ENCODE measurements at regions not wholly inside any gene's neighbourhood (a gene's known extent, or its start where the extent isn't known, plus 50 kb on each side); places are given as distances from the start of the nearest gene placed in this dataset.

- H3K36me3 ChIP-seq: no peaks in the 10 kb centered on the region
- no peaks in the 10 kb centered on the region for H3K9me3 ChIP-seq
- H3K4me1 ChIP-seq: no peaks in the 10 kb centered on the region
- no peak overlapping the region for H3K4me3 ChIP-seq
- intact Hi-C loops (cut with DNase I): no loop called here
- H3K27ac ChIP-seq: no peak overlapping the region
- WGBS, 2 donors: 80 to 90% methylated on average over 3 of the region's 3 CpGs
- peaks cover 0 to 6% (median 0%) of the 10 kb centered on the region in 4 donors for H3K27me3 ChIP-seq
- DNase-seq: no peak
- TF ChIP-seq POLR2A (IDR thresholded peaks at IDR 0.05): no peak
- TF ChIP-seq, protein P1, sequence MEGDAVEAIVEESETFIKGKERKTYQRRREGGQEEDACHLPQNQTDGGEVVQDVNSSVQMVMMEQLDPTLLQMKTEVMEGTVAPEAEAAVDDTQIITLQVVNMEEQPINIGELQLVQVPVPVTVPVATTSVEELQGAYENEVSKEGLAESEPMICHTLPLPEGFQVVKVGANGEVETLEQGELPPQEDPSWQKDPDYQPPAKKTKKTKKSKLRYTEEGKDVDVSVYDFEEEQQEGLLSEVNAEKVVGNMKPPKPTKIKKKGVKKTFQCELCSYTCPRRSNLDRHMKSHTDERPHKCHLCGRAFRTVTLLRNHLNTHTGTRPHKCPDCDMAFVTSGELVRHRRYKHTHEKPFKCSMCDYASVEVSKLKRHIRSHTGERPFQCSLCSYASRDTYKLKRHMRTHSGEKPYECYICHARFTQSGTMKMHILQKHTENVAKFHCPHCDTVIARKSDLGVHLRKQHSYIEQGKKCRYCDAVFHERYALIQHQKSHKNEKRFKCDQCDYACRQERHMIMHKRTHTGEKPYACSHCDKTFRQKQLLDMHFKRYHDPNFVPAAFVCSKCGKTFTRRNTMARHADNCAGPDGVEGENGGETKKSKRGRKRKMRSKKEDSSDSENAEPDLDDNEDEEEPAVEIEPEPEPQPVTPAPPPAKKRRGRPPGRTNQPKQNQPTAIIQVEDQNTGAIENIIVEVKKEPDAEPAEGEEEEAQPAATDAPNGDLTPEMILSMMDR (IDR thresholded peaks at IDR 0.05): no peak
These were observed 152.3 kb downstream of the CDC5L start for GRCh38 chr6:44539701-44540355.

DNA sequence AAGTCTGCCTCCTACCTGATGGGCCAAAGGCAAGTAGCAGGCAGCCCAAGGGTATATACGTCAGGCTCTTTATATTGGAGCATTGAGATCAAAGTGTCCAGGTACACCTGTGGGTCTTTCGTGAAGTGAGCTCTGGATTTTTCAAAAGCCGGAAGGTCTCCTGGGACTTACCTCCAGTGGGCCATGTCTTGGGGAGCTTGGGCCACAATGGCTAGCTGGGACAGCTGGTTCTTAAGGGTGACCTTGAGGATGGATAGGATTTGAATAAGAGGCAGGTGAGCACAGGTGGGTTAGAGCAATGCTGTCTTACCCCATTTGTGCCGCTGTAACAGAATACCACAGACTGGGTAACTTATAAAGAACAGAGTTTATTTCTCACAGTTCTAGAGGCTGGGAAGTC is 153.4 kb downstream of the CDC5L start:
- no peaks in the 10 kb centered on the region for H3K36me3 ChIP-seq
- no peak overlapping the region for H3K27ac ChIP-seq
- no peak overlapping the region for H3K4me3 ChIP-seq
- intact Hi-C loops (cut with DNase I): no loop called here
- WGBS, 2 donors: 90 to 100% methylated on average over 1 to 4 of the region's 4 CpGs
- H3K9me3 ChIP-seq: no peaks in the 10 kb centered on the region
- H3K4me1 ChIP-seq: no peaks in the 10 kb centered on the region
- peaks cover 0 to 6% (median 0%) of the 10 kb centered on the region in 4 donors for H3K27me3 ChIP-seq
- TF ChIP-seq, protein P1 (IDR thresholded peaks at IDR 0.05): no peak
- no peak for TF ChIP-seq POLR2A (IDR thresholded peaks at IDR 0.05)
- DNase-seq: no peak

DNA sequence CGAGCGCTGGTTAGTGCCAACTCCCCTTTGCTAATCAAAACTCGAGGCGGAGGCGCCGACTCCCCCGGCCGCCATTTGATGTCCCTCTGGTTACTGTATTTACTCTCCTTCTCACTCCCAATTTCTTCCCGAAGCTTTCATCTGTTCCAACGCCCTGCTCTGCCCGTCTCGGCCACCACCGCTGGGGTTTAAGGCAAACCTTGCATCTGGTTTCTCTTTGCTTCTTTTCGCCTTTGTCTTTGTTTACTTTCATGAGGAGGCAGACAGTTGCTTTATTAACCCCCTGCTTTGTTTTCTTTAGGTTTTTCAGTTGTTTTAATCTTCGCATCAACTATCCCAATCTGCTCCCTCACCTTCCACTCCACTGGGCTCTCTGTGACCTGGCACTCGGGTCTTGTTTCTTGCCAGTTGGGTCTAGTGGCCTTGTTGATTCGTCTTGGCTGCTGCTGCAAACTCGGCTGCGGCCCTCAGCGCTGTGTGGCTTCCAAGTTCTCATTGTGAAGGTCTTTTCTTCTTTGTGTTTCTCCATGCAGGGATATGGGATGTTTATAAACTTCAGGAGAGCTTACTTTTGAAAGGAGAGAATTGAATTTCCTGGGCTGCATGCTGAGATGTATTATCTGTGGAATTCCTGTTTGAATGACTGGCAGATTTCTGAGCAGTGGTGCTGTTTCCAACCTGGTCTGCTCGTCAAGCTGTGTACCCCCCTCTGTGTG is 155.1 kb downstream of the CDC5L start:
- WGBS, 2 donors: 57 to 62% methylated on average over 16 to 21 of the region's 21 CpGs

DNA sequence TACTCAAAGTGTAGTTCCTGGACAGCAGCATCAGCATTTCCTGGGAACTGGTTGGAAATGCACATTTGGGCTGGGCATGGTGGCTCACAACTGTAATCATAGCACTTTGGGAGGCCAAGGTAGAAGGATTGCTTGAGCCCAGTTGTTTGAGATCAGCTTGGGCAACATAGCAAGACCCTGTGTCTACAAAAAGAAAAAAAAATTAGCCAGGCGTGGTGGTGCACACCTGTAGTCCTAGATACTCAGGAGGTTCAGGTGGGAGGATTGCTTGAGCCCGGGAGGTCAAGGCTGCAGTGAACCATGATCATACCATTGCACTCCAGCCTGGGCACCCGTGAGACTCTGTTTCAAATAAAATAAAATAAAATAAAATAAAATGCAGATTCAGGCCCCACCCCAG is 156.2 kb downstream of the CDC5L start:
- peaks cover 0 to 6% (median 0%) of the 10 kb centered on the region in 4 donors for H3K27me3 ChIP-seq
- H3K36me3 ChIP-seq: no peaks in the 10 kb centered on the region
- TF ChIP-seq, protein P1 (IDR thresholded peaks at IDR 0.05): no peak
- TF ChIP-seq POLR2A (IDR thresholded peaks at IDR 0.05): no peak
- WGBS, 2 donors: 84 to 87% methylated on average over 3 of the region's 3 CpGs
- H3K4me1 ChIP-seq: no peaks in the 10 kb centered on the region
- no peak for DNase-seq
- no peak overlapping the region for H3K4me3 ChIP-seq
- no peak overlapping the region for H3K27ac ChIP-seq
- no peaks in the 10 kb centered on the region for H3K9me3 ChIP-seq
- intact Hi-C loops (cut with DNase I): no loop called here

More for the DNA sequence above, 155.1 kb downstream of the CDC5L start:
- TF ChIP-seq, protein P1 (IDR thresholded peaks at IDR 0.05): no peak
- no peak for TF ChIP-seq POLR2A (IDR thresholded peaks at IDR 0.05)
- intact Hi-C loops (cut with DNase I): no loop called here
- Histone ChIP-seq H3K4me3 (no peak overlapping the region), H3K27ac (no peak overlapping the region), H3K27me3 (peaks cover 0 to 6% (median 0%) of the 10 kb centered on the region in 4 donors), H3K4me1 (no peaks in the 10 kb centered on the region), H3K9me3 (no peaks in the 10 kb centered on the region), H3K36me3 (no peaks in the 10 kb centered on the region)
- DNase-seq: no peak

GRCh38 chr6:44545224-44545623 is 157.7 kb downstream of the CDC5L start:
- Histone ChIP-seq H3K27me3 (peaks cover 0 to 8% (median 0%) of the 10 kb centered on the region in 4 donors), H3K27ac (no peak overlapping the region), H3K4me3 (no peak overlapping the region), H3K9me3 (no peaks in the 10 kb centered on the region), H3K4me1 (no peaks in the 10 kb centered on the region), H3K36me3 (no peaks in the 10 kb centered on the region)
- 50 to 100% methylated on average over 1 of the region's 1 CpG for WGBS, 2 donors
- TF ChIP-seq, protein P1 (IDR thresholded peaks at IDR 0.05): no peak
- no peak for TF ChIP-seq POLR2A (IDR thresholded peaks at IDR 0.05)
- intact Hi-C loops (cut with DNase I): no loop called here
- no peak for DNase-seq
